CD14-positive monocyte (primary cell): ENCODE measurements at regions not wholly inside any gene's neighbourhood (a gene's known extent, or its start where the extent isn't known, plus 50 kb on each side); places are given as distances from the start of the nearest gene placed in this dataset.
"Not testable (repeated sequence)": the region's sequence is repeated elsewhere in the genome, so short reads cannot be mapped to it uniquely, and the experiment has no call there.

Experiments used
- DNase-seq, 3 donors: peaks; one replicate each; pipeline ENCODE4 v3.0.0-alpha.2; 2011 to 2022
- H2AFZ ChIP-seq: 2 replicates; pipeline ENCODE4 v1.6.0; 2012; ENCODE audit warnings: mild to moderate bottlenecking, low read depth, low read length, inconsistent platforms; ENCODE audit not compliant: insufficient read depth, poor library complexity, severe bottlenecking
- H3K27ac ChIP-seq, 2 donors: 1 replicate in 1 of 2; 2 replicates in 1 of 2; pipeline ENCODE4 v1.5.1; 2012 to 2013; ENCODE audit warnings: low read length in 2 of 2, control low read depth in 1 of 2, inconsistent platforms in 1 of 2, low read depth in 1 of 2, mild to moderate bottlenecking in 1 of 2
- H3K27me3 ChIP-seq, 2 donors: one replicate each; pipeline versions ENCODE4 v1.6.0 to v1.6.1; 2011 to 2013; ENCODE audit warnings: low read length in 2 of 2; ENCODE audit not compliant: control insufficient read depth in 2 of 2, insufficient read depth in 2 of 2
- H3K36me3 ChIP-seq, 2 donors: replicated peaks in 1 of 2; 1 replicate in 1 of 2; 2 replicates in 1 of 2; pipeline versions ENCODE4 v1.5.1 to v1.6.1; 2012 to 2013; ENCODE audit warnings: low read length in 2 of 2, control low read depth in 1 of 2, inconsistent platforms in 1 of 2, mild to moderate bottlenecking in 1 of 2; ENCODE audit not compliant: insufficient read depth in 2 of 2, control insufficient read depth in 1 of 2
- H3K4me1 ChIP-seq, 2 donors: 1 replicate in 1 of 2; 2 replicates in 1 of 2; pipeline versions ENCODE4 v1.5.1 to v1.6.1; 2012 to 2013; ENCODE audit warnings: low read length in 2 of 2, control low read depth in 1 of 2, inconsistent platforms in 1 of 2, mild to moderate bottlenecking in 1 of 2, moderate library complexity in 1 of 2; ENCODE audit not compliant: insufficient read depth in 2 of 2, control insufficient read depth in 1 of 2
- H3K4me2 ChIP-seq: replicated peaks from 2 replicates; pipeline ENCODE3; 2012; ENCODE audit warnings: low read length, moderate library complexity, mild to moderate bottlenecking; ENCODE audit not compliant: poor library complexity, severe bottlenecking; ENCODE audit errors: extremely low read depth
- H3K4me3 ChIP-seq, 3 experiments: fragments of 200-600 bp in 1 of 3; sonication (generic) in 1 of 3; replicated peaks in 1 of 3; 1 replicate in 2 of 3; 2 replicates in 1 of 3; pipeline ENCODE4 v1.5.1; 2011 to 2013; ENCODE audit warnings: low read length in 3 of 3, mild to moderate bottlenecking in 3 of 3, control low read depth in 2 of 3, low read depth in 2 of 3, inconsistent platforms in 1 of 3, moderate library complexity in 1 of 3
- H3K79me2 ChIP-seq: 2 replicates; pipeline ENCODE4 v1.6.0; 2012; ENCODE audit warnings: mild to moderate bottlenecking, control low read depth, inconsistent platforms, low read length, moderate library complexity; ENCODE audit not compliant: insufficient read depth
- H3K9ac ChIP-seq: 2 replicates; pipeline ENCODE4 v1.6.0; 2017; ENCODE audit warnings: low read length, mild to moderate bottlenecking; ENCODE audit not compliant: insufficient read depth, poor library complexity, severe bottlenecking
- H3K9me3 ChIP-seq, 2 donors: replicated peaks in 1 of 2; 1 replicate in 1 of 2; 2 replicates in 1 of 2; pipeline versions ENCODE4 v1.5.1 to v1.6.1; 2012 to 2013; ENCODE audit warnings: low read length in 2 of 2, control low read depth in 1 of 2; ENCODE audit not compliant: control insufficient read depth in 1 of 2, insufficient read depth in 1 of 2
- H4K20me1 ChIP-seq: 2 replicates; pipeline ENCODE4 v1.6.0; 2012; ENCODE audit warnings: mild to moderate bottlenecking, low read length, control low read depth, moderate library complexity; ENCODE audit not compliant: insufficient read depth
- H3K27ac Mint-ChIP-seq, 7 donors: one replicate each; pipeline ENCODE4 v1.8.0; 2020; ENCODE audit warnings: mild to moderate bottlenecking in 7 of 7, mixed read lengths in 7 of 7, moderate library complexity in 6 of 7, inconsistent platforms in 2 of 7
- H3K27me3 Mint-ChIP-seq, 3 donors: one replicate each; pipeline ENCODE4 v1.8.0; 2021 to 2022; ENCODE audit warnings: low read depth in 3 of 3, mild to moderate bottlenecking in 3 of 3, mixed read lengths in 3 of 3, moderate library complexity in 3 of 3, inconsistent platforms in 1 of 3
- H3K36me3 Mint-ChIP-seq, 2 donors: one replicate each; pipeline ENCODE4 v1.8.0; 2020; ENCODE audit warnings: mixed read lengths in 2 of 2, inconsistent platforms in 1 of 2, mild to moderate bottlenecking in 1 of 2
- H3K4me1 Mint-ChIP-seq: one replicate; pipeline ENCODE4 v1.8.0; 2020; ENCODE audit warnings: mild to moderate bottlenecking, mixed read lengths
- H3K4me3 Mint-ChIP-seq, 2 donors: one replicate each; pipeline ENCODE4 v1.8.0; 2020; ENCODE audit warnings: mild to moderate bottlenecking in 2 of 2, mixed read lengths in 2 of 2, moderate library complexity in 1 of 2
- H3K9me3 Mint-ChIP-seq, 7 donors: one replicate each; pipeline ENCODE4 v1.8.0; 2020 to 2022; ENCODE audit warnings: mixed read lengths in 7 of 7, mild to moderate bottlenecking in 6 of 7, moderate library complexity in 6 of 7, inconsistent platforms in 2 of 7
- WGBS: methylation state at CpG from one replicate; pipeline ENCODE4 v1.1.5; 2013; ENCODE audit warnings: missing lambda C conversion rate; ENCODE audit not compliant: insufficient coverage; 5-methylcytosine and 5-hydroxymethylcytosine counted together
- intact Hi-C, 2 donors: fragments of 100-400 bp; cut with micrococcal nuclease; formaldehyde crosslinking; loops; one replicate each; pipeline versions ENCODE4 v1.15.0 to v1.15.1; 2023

DNA sequence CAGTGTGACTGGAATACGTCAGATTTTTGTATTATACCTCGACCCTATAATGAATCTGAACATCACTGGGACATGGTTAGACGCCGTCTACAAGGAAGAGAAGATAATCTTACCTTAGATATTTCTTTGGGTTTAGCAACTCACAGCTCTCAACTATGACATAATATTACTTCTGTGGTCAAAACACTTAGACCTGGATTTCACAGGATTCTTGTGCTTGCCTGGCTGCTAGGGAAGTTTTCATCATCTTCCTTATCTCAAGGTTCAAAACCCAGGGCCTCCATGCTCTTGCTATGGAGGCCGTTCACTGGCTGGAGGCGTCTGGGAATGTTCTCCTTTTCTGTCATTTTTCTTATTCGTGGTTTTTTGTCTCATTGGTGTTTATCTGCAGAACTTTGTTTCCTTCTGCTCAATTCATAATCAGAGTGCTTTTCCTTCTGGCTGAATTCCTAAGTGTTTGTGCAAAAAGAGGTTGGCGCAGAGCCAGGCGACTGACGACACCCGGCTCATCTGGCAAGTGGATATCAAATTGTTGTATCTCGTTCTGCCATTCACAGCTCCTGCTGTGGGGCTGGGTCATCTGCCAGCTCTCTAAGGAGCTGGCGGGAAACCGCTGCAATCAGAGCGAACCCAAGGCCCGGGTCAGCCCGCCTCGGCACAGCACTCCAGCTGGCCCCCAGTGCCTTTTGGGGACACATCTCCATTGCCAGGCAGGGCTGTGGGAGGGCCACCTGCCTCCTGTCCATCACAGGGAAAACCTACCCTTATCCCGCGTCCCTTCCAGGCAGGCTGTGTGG lies 68.1 kb upstream of the DEFB108B start:
- DNase-seq, H3K4me3 Mint-ChIP-seq, H3K27ac ChIP-seq, H3K79me2 ChIP-seq, H3K27me3 ChIP-seq, H2AFZ ChIP-seq, H3K36me3 ChIP-seq, H3K4me1 ChIP-seq, H3K9ac ChIP-seq, H3K4me1 Mint-ChIP-seq, H3K4me3 ChIP-seq, H3K36me3 Mint-ChIP-seq, H3K9me3 ChIP-seq, intact Hi-C loops, H4K20me1 ChIP-seq, H3K4me2 ChIP-seq, H3K27ac Mint-ChIP-seq: not testable (repeated sequence)
- peaks cover 0 to 12% (median 4%) of the 10 kb centered on the region in 7 donors for H3K9me3 Mint-ChIP-seq
- H3K27me3 Mint-ChIP-seq, result peaks cover 6 to 11% (median 11%) of the 10 kb centered on the region in 3 donors
- WGBS, result 98% methylated on average over 6 of the region's 20 CpGs

DNA sequence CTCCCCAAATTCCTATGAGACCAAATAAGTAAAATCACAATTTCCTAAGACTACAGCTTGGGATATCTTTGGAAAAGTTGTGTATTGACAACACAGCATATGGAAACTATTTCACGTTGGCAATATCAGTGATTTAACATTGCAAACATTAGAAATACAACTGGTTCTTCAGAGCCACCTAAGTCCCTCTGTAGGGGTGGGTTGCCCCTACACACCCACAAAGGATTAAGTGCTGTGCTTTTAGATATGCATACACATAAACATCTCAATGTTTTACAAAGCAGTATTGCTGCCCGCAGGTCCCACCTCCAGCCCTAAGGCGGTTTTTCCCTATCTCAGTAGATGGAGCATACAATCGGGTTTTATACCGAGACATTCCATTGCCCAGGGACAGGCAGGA lies 66.0 kb upstream of the DEFB108B start:
- intact Hi-C loops, H2AFZ ChIP-seq, H3K9me3 ChIP-seq, H4K20me1 ChIP-seq, H3K27ac Mint-ChIP-seq, H3K9ac ChIP-seq, H3K4me1 ChIP-seq, H3K27ac ChIP-seq, H3K4me3 Mint-ChIP-seq, H3K36me3 ChIP-seq, H3K4me1 Mint-ChIP-seq, DNase-seq, H3K36me3 Mint-ChIP-seq, H3K9me3 Mint-ChIP-seq, H3K79me2 ChIP-seq, H3K4me3 ChIP-seq, H3K27me3 ChIP-seq, H3K4me2 ChIP-seq: not testable (repeated sequence)
- WGBS, result no CpG with 5 or more reads among the region's 5 CpGs
- H3K27me3 Mint-ChIP-seq, result peaks cover 6 to 14% (median 11%) of the 10 kb centered on the region in 3 donors

DNA sequence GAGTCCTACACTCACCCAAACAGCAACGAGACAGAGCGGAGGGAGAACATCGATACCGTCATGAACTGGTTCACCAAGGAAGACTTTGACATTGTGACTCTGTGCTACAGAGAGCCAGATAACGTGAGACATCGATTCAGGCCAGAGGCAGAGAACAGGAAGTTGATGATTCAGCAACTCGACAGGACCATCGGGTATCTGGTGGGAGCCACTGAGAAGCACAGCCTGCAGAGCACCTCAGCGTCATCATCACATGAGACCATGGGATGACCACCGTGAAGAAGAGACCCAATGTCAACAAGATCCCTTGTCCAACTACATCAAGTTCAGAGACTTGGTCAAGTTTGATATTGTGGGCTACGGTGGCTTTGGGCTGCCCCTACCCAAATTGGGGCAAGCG lies 60.8 kb upstream of the DEFB108B start:
- H3K4me1 ChIP-seq, H4K20me1 ChIP-seq, H3K27me3 ChIP-seq, intact Hi-C loops, H3K79me2 ChIP-seq, H3K4me1 Mint-ChIP-seq, H3K9me3 ChIP-seq, H3K4me3 Mint-ChIP-seq, H3K9ac ChIP-seq, H3K9me3 Mint-ChIP-seq, H3K27ac Mint-ChIP-seq, H3K36me3 Mint-ChIP-seq, H3K4me2 ChIP-seq, H3K27me3 Mint-ChIP-seq, H3K27ac ChIP-seq, H3K4me3 ChIP-seq, H2AFZ ChIP-seq, H3K36me3 ChIP-seq: not testable (repeated sequence)
- peak in 1 of 3 donors; percentile 20 for DNase-seq
- 57% methylated on average over 9 of the region's 12 CpGs for WGBS
